ENCODE measurements at regions not wholly inside any gene's neighbourhood (a gene's known extent, or its start where the extent isn't known, plus 50 kb on each side); places are given as distances from the start of the nearest gene placed in this dataset.

DNA sequence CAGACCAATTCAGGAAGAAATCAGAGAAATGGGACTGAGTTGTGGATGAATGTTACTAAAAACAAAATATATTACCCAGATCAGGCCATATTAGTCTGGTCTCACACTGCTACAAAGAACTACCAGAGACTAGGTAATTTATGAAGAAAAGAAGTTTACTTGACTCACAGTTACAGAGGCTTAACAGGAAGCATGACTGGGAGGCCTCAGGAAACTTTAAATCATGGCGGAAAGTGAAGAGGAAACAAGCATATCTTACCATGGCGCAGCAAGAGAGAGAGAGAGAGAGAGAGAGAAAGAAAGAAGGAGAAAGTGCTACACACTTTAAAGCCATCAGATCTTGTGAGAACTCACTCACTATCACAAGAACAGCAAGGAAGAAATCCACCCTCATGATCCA is 636.8 kb upstream of the GRM3 start:
- TF ChIP-seq CEBPB (IDR thresholded peaks at IDR 0.05; ENCODE audit: low read depth, low read length) (no peak), POLR2AphosphoS5 (IDR thresholded peaks at IDR 0.05; ENCODE audit: low read depth, low read length) (no peak), KDM1A (IDR thresholded peaks at IDR 0.05; ENCODE audit: borderline replicate concordance, low read length) (no peak)
- TF ChIP-seq, protein P1, sequence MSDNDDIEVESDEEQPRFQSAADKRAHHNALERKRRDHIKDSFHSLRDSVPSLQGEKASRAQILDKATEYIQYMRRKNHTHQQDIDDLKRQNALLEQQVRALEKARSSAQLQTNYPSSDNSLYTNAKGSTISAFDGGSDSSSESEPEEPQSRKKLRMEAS (IDR thresholded peaks at IDR 0.05) = no peak
- TF ChIP-seq, protein P2, sequence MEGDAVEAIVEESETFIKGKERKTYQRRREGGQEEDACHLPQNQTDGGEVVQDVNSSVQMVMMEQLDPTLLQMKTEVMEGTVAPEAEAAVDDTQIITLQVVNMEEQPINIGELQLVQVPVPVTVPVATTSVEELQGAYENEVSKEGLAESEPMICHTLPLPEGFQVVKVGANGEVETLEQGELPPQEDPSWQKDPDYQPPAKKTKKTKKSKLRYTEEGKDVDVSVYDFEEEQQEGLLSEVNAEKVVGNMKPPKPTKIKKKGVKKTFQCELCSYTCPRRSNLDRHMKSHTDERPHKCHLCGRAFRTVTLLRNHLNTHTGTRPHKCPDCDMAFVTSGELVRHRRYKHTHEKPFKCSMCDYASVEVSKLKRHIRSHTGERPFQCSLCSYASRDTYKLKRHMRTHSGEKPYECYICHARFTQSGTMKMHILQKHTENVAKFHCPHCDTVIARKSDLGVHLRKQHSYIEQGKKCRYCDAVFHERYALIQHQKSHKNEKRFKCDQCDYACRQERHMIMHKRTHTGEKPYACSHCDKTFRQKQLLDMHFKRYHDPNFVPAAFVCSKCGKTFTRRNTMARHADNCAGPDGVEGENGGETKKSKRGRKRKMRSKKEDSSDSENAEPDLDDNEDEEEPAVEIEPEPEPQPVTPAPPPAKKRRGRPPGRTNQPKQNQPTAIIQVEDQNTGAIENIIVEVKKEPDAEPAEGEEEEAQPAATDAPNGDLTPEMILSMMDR (IDR thresholded peaks at IDR 0.05; ENCODE audit: control extremely low read depth in 1 of 3, insufficient read depth in 1 of 3, low read depth in 1 of 3, low read length in 3 of 3) = no peak
- TF ChIP-seq, protein P3, sequence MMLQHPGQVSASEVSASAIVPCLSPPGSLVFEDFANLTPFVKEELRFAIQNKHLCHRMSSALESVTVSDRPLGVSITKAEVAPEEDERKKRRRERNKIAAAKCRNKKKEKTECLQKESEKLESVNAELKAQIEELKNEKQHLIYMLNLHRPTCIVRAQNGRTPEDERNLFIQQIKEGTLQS (IDR thresholded peaks at IDR 0.05; ENCODE audit: insufficient read depth, low read depth, low read length) = no peak

Data from H1 (cell line).